Neuronal stem cell (in vitro differentiated cells): ENCODE measurements at regions not wholly inside any gene's neighbourhood (a gene's known extent, or its start where the extent isn't known, plus 50 kb on each side); places are given as distances from the start of the nearest gene placed in this dataset.

Source experiments
- DNase-seq: peaks from one replicate; pipeline ENCODE4 v3.0.0-alpha.2; 2013; ENCODE audit warnings: low spot score
- H2AFZ ChIP-seq: one replicate; pipeline ENCODE4 v1.6.1; 2013; ENCODE audit warnings: mild to moderate bottlenecking, low read length, inconsistent platforms
- H2AK5ac ChIP-seq: 2 replicates; pipeline ENCODE4 v1.6.1; 2013; ENCODE audit warnings: low read depth, mild to moderate bottlenecking, inconsistent platforms, low read length, moderate library complexity, mixed read lengths
- H2BK120ac ChIP-seq: 2 replicates; pipeline ENCODE4 v1.6.1; 2013; ENCODE audit warnings: low read depth, mild to moderate bottlenecking, inconsistent platforms, low read length, moderate library complexity, mixed read lengths
- H2BK12ac ChIP-seq: one replicate; pipeline ENCODE4 v1.6.1; 2013; ENCODE audit warnings: low read length, inconsistent platforms
- H2BK15ac ChIP-seq: 2 replicates; pipeline ENCODE4 v1.6.1; 2013; ENCODE audit warnings: mild to moderate bottlenecking, low read length, inconsistent platforms, mixed read lengths
- H2BK5ac ChIP-seq: one replicate; pipeline ENCODE4 v1.6.1; 2013; ENCODE audit warnings: inconsistent platforms, mild to moderate bottlenecking, low read length, moderate library complexity
- H3K14ac ChIP-seq: one replicate; pipeline ENCODE4 v1.6.1; 2013; ENCODE audit warnings: low read length, inconsistent platforms
- H3K18ac ChIP-seq: 2 replicates; pipeline ENCODE4 v1.6.1; 2013; ENCODE audit warnings: low read length, inconsistent platforms
- H3K23ac ChIP-seq: 2 replicates; pipeline ENCODE4 v1.6.1; 2013; ENCODE audit warnings: low read depth, mild to moderate bottlenecking, mixed read lengths, low read length, inconsistent platforms; ENCODE audit not compliant: poor library complexity
- H3K27ac ChIP-seq: replicated peaks from 3 replicates; pipeline ENCODE4 v1.5.1; 2013; ENCODE audit warnings: low read length, inconsistent platforms
- H3K27me3 ChIP-seq, 3 experiments: 2 replicates each; pipeline ENCODE4 v1.6.1; 2013; ENCODE audit warnings: low read length in 3 of 3, mild to moderate bottlenecking in 2 of 3, inconsistent platforms in 1 of 3, low read depth in 1 of 3, mixed read lengths in 1 of 3, moderate library complexity in 1 of 3; ENCODE audit not compliant: control insufficient read depth in 3 of 3, insufficient read depth in 3 of 3
- H3K36me3 ChIP-seq, 2 donors: replicated peaks in 1 of 2; 2 replicates each; pipeline ENCODE4 v1.6.1; 2013; ENCODE audit warnings: low read length in 2 of 2; ENCODE audit not compliant: control insufficient read depth in 2 of 2, insufficient read depth in 2 of 2
- H3K4ac ChIP-seq: 2 replicates; pipeline ENCODE4 v1.6.1; 2013; ENCODE audit warnings: inconsistent platforms, mild to moderate bottlenecking, low read length, moderate library complexity
- H3K4me1 ChIP-seq, 2 donors: 1 replicate in 1 of 2; 2 replicates in 1 of 2; pipeline ENCODE4 v1.6.1; 2013; ENCODE audit warnings: low read length in 2 of 2, low read depth in 1 of 2; ENCODE audit not compliant: control insufficient read depth in 2 of 2, insufficient read depth in 1 of 2
- H3K4me2 ChIP-seq: one replicate; pipeline ENCODE4 v1.6.1; 2013; ENCODE audit warnings: mild to moderate bottlenecking, low read length, inconsistent platforms; ENCODE audit not compliant: insufficient read depth, poor library complexity, severe bottlenecking
- H3K4me3 ChIP-seq, 2 donors: 2 replicates each; pipeline ENCODE4 v1.5.1; 2013; ENCODE audit warnings: low read length in 2 of 2, mild to moderate bottlenecking in 2 of 2, inconsistent platforms in 1 of 2, moderate library complexity in 1 of 2
- H3K79me1 ChIP-seq: one replicate; pipeline ENCODE4 v1.6.1; 2013; ENCODE audit warnings: low read depth, mild to moderate bottlenecking, inconsistent platforms, low read length, moderate library complexity
- H3K9ac ChIP-seq: one replicate; pipeline ENCODE4 v1.6.1; 2013; ENCODE audit warnings: mild to moderate bottlenecking, low read depth, low read length, inconsistent platforms; ENCODE audit not compliant: poor library complexity
- H3K9me3 ChIP-seq, 2 donors: replicated peaks in 1 of 2; 2 replicates each; pipeline versions ENCODE3 to v1.6.1; 2013; ENCODE audit warnings: low read length in 2 of 2, mild to moderate bottlenecking in 2 of 2, inconsistent platforms in 1 of 2, low read depth in 1 of 2, mixed read lengths in 1 of 2, moderate library complexity in 1 of 2; ENCODE audit not compliant: control insufficient read depth in 2 of 2, insufficient read depth in 1 of 2
- H4K8ac ChIP-seq: one replicate; pipeline ENCODE4 v1.6.1; 2013; ENCODE audit warnings: low read depth, mild to moderate bottlenecking, inconsistent platforms, low read length, moderate library complexity
- H4K91ac ChIP-seq: one replicate; pipeline ENCODE4 v1.6.1; 2013; ENCODE audit warnings: low read length, low read depth, mild to moderate bottlenecking, inconsistent platforms; ENCODE audit not compliant: poor library complexity
- WGBS, 2 donors: extraction: QIAGEN DNeasy Blood & Tissue Kit; methylation state at CpG; one replicate each; pipeline ENCODE4 v1.1.7; 2013; ENCODE audit warnings: missing lambda C conversion rate in 2 of 2, mixed read lengths in 1 of 2; ENCODE audit not compliant: insufficient read length in 2 of 2, insufficient replicate concordance in 1 of 2; ENCODE audit errors: extremely low coverage in 2 of 2; 5-methylcytosine and 5-hydroxymethylcytosine counted together

DNA sequence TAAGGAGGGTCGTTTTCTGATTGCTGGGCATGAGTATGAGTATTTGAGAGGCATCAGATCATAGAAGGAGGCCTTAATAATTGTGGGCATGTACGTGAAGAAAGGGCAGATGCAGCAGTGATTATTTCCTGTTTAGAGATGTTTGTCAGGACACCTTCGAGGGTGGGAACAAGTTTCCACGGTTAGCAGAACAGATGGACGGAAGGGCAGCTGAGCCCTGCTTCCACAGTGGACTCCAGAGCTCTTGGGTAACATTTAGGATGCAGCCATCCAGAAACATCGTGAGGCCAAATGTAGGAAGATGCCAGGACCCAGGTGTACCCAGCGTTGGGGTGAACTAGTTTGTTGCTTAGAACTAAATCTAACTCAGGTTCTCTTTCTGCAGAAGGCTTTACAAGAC is 231.3 kb upstream of the FAT1 start:
- H3K14ac ChIP-seq: no peak overlapping the region
- H2BK15ac ChIP-seq: no peak overlapping the region
- H3K4ac ChIP-seq: no peak overlapping the region
- H3K18ac ChIP-seq: no peak overlapping the region
- H4K91ac ChIP-seq: no peak overlapping the region
- no peak overlapping the region for H2BK12ac ChIP-seq
- H3K9me3 ChIP-seq: no peaks in the 10 kb centered on the region
- H4K8ac ChIP-seq: no peak overlapping the region
- H3K36me3 ChIP-seq: no peaks in the 10 kb centered on the region
- DNase-seq: no peak
- no peak overlapping the region for H3K23ac ChIP-seq
- H3K9ac ChIP-seq: no peak overlapping the region
- H3K27ac ChIP-seq: no peak overlapping the region
- no peak overlapping the region for H2BK120ac ChIP-seq
- no peak overlapping the region for H2AFZ ChIP-seq
- no peak overlapping the region for H3K4me3 ChIP-seq
- H2BK5ac ChIP-seq: no peak overlapping the region
- peaks cover 0 to 2% of the 10 kb centered on the region in 2 donors for H3K4me1 ChIP-seq
- no peaks in the 10 kb centered on the region for H3K27me3 ChIP-seq
- WGBS, 2 donors: no CpG with 5 or more reads among the region's 7 CpGs
- H2AK5ac ChIP-seq: no peak overlapping the region
- no peak overlapping the region for H3K4me2 ChIP-seq
- no peaks in the 10 kb centered on the region for H3K79me1 ChIP-seq

- no peak for DNase-seq
- H3K27me3 ChIP-seq: no peaks in the 10 kb centered on the region
Observed at GRCh38 chr4:186957952-186958555, 234.4 kb upstream of the FAT1 start.

GRCh38 chr4:186958726-186959350 is 235.2 kb upstream of the FAT1 start:
- no peak overlapping the region for H2AFZ ChIP-seq
- H3K23ac ChIP-seq: no peak overlapping the region
- H3K27me3 ChIP-seq: no peaks in the 10 kb centered on the region
- no peak overlapping the region for H3K27ac ChIP-seq
- no peak overlapping the region for H3K4me3 ChIP-seq
- no peak overlapping the region for H3K4me2 ChIP-seq
- no peaks in the 10 kb centered on the region for H3K9me3 ChIP-seq
- no peak overlapping the region for H4K91ac ChIP-seq
- H2AK5ac ChIP-seq: no peak overlapping the region
- no peak for DNase-seq
- H2BK5ac ChIP-seq: no peak overlapping the region
- no peaks in the 10 kb centered on the region for H3K36me3 ChIP-seq
- H2BK12ac ChIP-seq: peak overlapping the region; percentile 73
- no peak overlapping the region for H2BK120ac ChIP-seq
- no peak overlapping the region for H2BK15ac ChIP-seq
- no peak overlapping the region for H4K8ac ChIP-seq
- peaks cover 0 to 2% of the 10 kb centered on the region in 2 donors for H3K4me1 ChIP-seq
- no CpG with 5 or more reads among the region's 9 CpGs for WGBS, 2 donors
- no peaks in the 10 kb centered on the region for H3K79me1 ChIP-seq
- no peak overlapping the region for H3K14ac ChIP-seq
- H3K18ac ChIP-seq: no peak overlapping the region
- no peak overlapping the region for H3K4ac ChIP-seq
- H3K9ac ChIP-seq: no peak overlapping the region

More at GRCh38 chr4:186957952-186958555, 234.4 kb upstream of the FAT1 start:
- Histone ChIP-seq H2AK5ac (no peak overlapping the region), H3K79me1 (no peaks in the 10 kb centered on the region), H2BK15ac (no peak overlapping the region), H3K23ac (no peak overlapping the region), H3K4me2 (no peak overlapping the region), H3K4me3 (no peak overlapping the region), H2AFZ (no peak overlapping the region), H3K36me3 (no peaks in the 10 kb centered on the region), H3K18ac (no peak overlapping the region), H2BK120ac (no peak overlapping the region), H4K8ac (no peak overlapping the region), H3K4me1 (peaks cover 0 to 2% of the 10 kb centered on the region in 2 donors), H2BK5ac (no peak overlapping the region), H3K9ac (no peak overlapping the region), H3K4ac (no peak overlapping the region), H3K9me3 (no peaks in the 10 kb centered on the region), H4K91ac (no peak overlapping the region), H2BK12ac (no peak overlapping the region), H3K27ac (no peak overlapping the region), H3K14ac (no peak overlapping the region)
- WGBS, 2 donors: no CpG with 5 or more reads among the region's 3 CpGs

- Histone ChIP-seq H4K8ac (no peak overlapping the region), H3K9me3 (no peaks in the 10 kb centered on the region), H3K4me1 (peaks cover 3 to 12% of the 10 kb centered on the region in 2 donors), H2BK120ac (no peak overlapping the region), H2AK5ac (no peak overlapping the region), H2BK12ac (no peak overlapping the region), H3K27me3 (no peaks in the 10 kb centered on the region), H2AFZ (peak overlapping the region; percentile 27), H3K27ac (no peak overlapping the region), H3K79me1 (no peaks in the 10 kb centered on the region), H3K4me3 (no peak overlapping the region), H3K18ac (no peak overlapping the region), H2BK5ac (no peak overlapping the region), H3K14ac (no peak overlapping the region), H3K23ac (no peak overlapping the region), H4K91ac (no peak overlapping the region), H3K4me2 (no peak overlapping the region), H3K36me3 (no peaks in the 10 kb centered on the region), H3K4ac (no peak overlapping the region), H2BK15ac (no peak overlapping the region), H3K9ac (no peak overlapping the region)
- 100% methylated on average over 1 of the region's 12 CpGs for WGBS, 2 donors
- DNase-seq: no peak
Observed at GRCh38 chr4:186979961-186980745, 256.5 kb upstream of the FAT1 start.
